ENCODE measurements at regions not wholly inside any gene's neighbourhood (a gene's known extent, or its start where the extent isn't known, plus 50 kb on each side); places are given as distances from the start of the nearest gene placed in this dataset.

DNA sequence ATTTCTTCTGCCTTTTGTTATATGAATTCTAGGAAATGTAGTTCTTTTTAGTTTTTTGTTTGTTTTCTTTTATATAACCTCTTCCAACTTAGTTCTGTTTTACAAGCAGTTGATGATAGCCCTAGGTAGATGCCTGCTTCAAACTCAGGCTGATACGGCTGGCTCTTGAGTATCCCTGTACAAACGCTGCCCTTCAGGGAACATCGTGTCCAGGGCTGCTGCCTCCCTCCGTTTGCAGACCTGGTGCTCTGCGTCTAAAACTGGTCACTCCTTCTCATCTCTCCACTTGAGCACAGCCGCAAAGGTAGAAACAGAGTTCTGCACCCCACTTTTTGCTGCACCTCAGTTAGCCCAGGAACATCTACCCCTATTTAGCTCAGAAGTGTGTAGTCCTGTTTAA lies 310.1 kb downstream of the PRL start:
- TF ChIP-seq, protein P1, sequence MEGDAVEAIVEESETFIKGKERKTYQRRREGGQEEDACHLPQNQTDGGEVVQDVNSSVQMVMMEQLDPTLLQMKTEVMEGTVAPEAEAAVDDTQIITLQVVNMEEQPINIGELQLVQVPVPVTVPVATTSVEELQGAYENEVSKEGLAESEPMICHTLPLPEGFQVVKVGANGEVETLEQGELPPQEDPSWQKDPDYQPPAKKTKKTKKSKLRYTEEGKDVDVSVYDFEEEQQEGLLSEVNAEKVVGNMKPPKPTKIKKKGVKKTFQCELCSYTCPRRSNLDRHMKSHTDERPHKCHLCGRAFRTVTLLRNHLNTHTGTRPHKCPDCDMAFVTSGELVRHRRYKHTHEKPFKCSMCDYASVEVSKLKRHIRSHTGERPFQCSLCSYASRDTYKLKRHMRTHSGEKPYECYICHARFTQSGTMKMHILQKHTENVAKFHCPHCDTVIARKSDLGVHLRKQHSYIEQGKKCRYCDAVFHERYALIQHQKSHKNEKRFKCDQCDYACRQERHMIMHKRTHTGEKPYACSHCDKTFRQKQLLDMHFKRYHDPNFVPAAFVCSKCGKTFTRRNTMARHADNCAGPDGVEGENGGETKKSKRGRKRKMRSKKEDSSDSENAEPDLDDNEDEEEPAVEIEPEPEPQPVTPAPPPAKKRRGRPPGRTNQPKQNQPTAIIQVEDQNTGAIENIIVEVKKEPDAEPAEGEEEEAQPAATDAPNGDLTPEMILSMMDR (IDR thresholded peaks at IDR 0.05), result no peak
- no peak for TF ChIP-seq POLR2A (IDR thresholded peaks at IDR 0.05)
